ENCODE measurements at regions not wholly inside any gene's neighbourhood (a gene's known extent, or its start where the extent isn't known, plus 50 kb on each side); places are given as distances from the start of the nearest gene placed in this dataset.

DNA sequence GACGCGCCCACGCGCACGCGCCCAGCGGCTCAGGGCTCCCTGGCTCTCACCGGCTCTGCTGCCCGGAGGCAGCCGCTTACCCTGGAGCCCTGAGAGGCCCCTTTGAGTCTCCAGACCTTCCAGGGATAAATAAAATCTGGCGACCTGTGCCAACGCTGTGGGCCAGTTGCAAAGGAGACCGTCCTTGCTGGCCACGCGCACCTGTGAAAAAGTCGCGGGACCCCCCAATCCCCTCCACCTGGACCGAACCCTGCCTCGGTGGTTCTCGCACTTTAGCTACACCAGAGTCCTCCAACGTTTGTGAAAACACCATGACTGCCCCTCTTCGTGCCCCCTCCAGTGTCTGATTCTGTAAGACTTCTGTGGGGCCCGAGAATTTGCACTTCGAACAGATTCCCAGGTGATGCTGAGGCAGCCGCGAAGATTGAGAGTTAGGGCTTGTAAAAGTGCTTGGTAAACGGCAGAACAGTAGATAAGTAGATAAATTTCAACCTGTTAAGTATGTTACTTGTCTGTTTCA is 102.4 kb upstream of the SVIL start:
- TF ChIP-seq, protein P1, sequence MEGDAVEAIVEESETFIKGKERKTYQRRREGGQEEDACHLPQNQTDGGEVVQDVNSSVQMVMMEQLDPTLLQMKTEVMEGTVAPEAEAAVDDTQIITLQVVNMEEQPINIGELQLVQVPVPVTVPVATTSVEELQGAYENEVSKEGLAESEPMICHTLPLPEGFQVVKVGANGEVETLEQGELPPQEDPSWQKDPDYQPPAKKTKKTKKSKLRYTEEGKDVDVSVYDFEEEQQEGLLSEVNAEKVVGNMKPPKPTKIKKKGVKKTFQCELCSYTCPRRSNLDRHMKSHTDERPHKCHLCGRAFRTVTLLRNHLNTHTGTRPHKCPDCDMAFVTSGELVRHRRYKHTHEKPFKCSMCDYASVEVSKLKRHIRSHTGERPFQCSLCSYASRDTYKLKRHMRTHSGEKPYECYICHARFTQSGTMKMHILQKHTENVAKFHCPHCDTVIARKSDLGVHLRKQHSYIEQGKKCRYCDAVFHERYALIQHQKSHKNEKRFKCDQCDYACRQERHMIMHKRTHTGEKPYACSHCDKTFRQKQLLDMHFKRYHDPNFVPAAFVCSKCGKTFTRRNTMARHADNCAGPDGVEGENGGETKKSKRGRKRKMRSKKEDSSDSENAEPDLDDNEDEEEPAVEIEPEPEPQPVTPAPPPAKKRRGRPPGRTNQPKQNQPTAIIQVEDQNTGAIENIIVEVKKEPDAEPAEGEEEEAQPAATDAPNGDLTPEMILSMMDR (IDR thresholded peaks at IDR 0.05), result no peak
- TF ChIP-seq POLR2A (IDR thresholded peaks at IDR 0.05) (no peak), POLR2AphosphoS5 (IDR thresholded peaks at IDR 0.05) (no peak), EP300 (IDR thresholded peaks at IDR 0.05) (no peak)
